ENCODE measurements at regions not wholly inside any gene's neighbourhood (a gene's known extent, or its start where the extent isn't known, plus 50 kb on each side); places are given as distances from the start of the nearest gene placed in this dataset.
"Not testable (repeated sequence)": the region's sequence is repeated elsewhere in the genome, so short reads cannot be mapped to it uniquely, and the experiment has no call there.

- DNase-seq, result no peak
- H3K27me3 ChIP-seq, result no peaks in the 10 kb centered on the region
Measured at GRCh38 chr13:105672881-105673280, 862.6 kb downstream of the EFNB2 start.

GRCh38 chr13:105671131-105671530 lies 864.3 kb downstream of the EFNB2 start:
- H3K27ac ChIP-seq; H3K27me3 ChIP-seq; H3K36me3 ChIP-seq; H3K4me3 ChIP-seq; H3K4me1 ChIP-seq; DNase-seq; H3K9me3 ChIP-seq; intact Hi-C loops (cut with DNase I; ENCODE audit: low total_unique reads): not testable (repeated sequence)

More at GRCh38 chr13:105672881-105673280, 862.6 kb downstream of the EFNB2 start:
- Histone ChIP-seq H3K27ac (no peak overlapping the region), H3K4me1 (no peaks in the 10 kb centered on the region), H3K36me3 (no peaks in the 10 kb centered on the region), H3K9me3 (no peaks in the 10 kb centered on the region), H3K4me3 (no peak overlapping the region)
- no peak for TF ChIP-seq CTCF (IDR thresholded peaks at IDR 0.05)
- intact Hi-C loops (cut with DNase I; ENCODE audit: low total_unique reads), result no loop called here

- DNase-seq, result no peak
- Histone ChIP-seq H3K9me3 (no peaks in the 10 kb centered on the region), H3K27ac (no peak overlapping the region), H3K36me3 (no peaks in the 10 kb centered on the region), H3K4me1 (no peaks in the 10 kb centered on the region), H3K4me3 (no peak overlapping the region), H3K27me3 (no peaks in the 10 kb centered on the region)
- intact Hi-C loops (cut with DNase I; ENCODE audit: low total_unique reads), result no loop called here
- no peak for TF ChIP-seq CTCF (IDR thresholded peaks at IDR 0.05)
Measured at GRCh38 chr13:105670179-105670990, 865.1 kb downstream of the EFNB2 start.

GRCh38 chr13:105665284-105665683 lies 870.2 kb downstream of the EFNB2 start:
- no peaks in the 10 kb centered on the region for H3K36me3 ChIP-seq
- H3K27me3 ChIP-seq, result no peaks in the 10 kb centered on the region
- H3K4me3 ChIP-seq, result no peak overlapping the region
- intact Hi-C loops (cut with DNase I; ENCODE audit: low total_unique reads), result no loop called here
- no peaks in the 10 kb centered on the region for H3K9me3 ChIP-seq
- DNase-seq, result no peak
- H3K4me1 ChIP-seq, result no peaks in the 10 kb centered on the region
- TF ChIP-seq CTCF (IDR thresholded peaks at IDR 0.05), result no peak
- H3K27ac ChIP-seq, result no peak overlapping the region

- TF ChIP-seq CTCF (IDR thresholded peaks at IDR 0.05), result no peak
- no peak for DNase-seq
Measured at GRCh38 chr13:105663182-105663581, 872.3 kb downstream of the EFNB2 start.

GRCh38 chr13:105660561-105660960 lies 874.9 kb downstream of the EFNB2 start:
- no peaks in the 10 kb centered on the region for H3K9me3 ChIP-seq
- no peaks in the 10 kb centered on the region for H3K27me3 ChIP-seq
- no peak for TF ChIP-seq CTCF (IDR thresholded peaks at IDR 0.05)
- H3K4me1 ChIP-seq, result no peaks in the 10 kb centered on the region
- DNase-seq, result no peak
- intact Hi-C loops (cut with DNase I; ENCODE audit: low total_unique reads), result no loop called here
- no peaks in the 10 kb centered on the region for H3K36me3 ChIP-seq
- no peak overlapping the region for H3K4me3 ChIP-seq
- no peak overlapping the region for H3K27ac ChIP-seq

More at GRCh38 chr13:105663182-105663581, 872.3 kb downstream of the EFNB2 start:
- no peak overlapping the region for H3K27ac ChIP-seq
- no peak overlapping the region for H3K4me3 ChIP-seq
- no peaks in the 10 kb centered on the region for H3K9me3 ChIP-seq
- intact Hi-C loops (cut with DNase I; ENCODE audit: low total_unique reads), result no loop called here
- no peaks in the 10 kb centered on the region for H3K4me1 ChIP-seq
- no peaks in the 10 kb centered on the region for H3K36me3 ChIP-seq
- H3K27me3 ChIP-seq, result no peaks in the 10 kb centered on the region
